Karpas-422 (cell line): ENCODE measurements at regions not wholly inside any gene's neighbourhood (a gene's known extent, or its start where the extent isn't known, plus 50 kb on each side); places are given as distances from the start of the nearest gene placed in this dataset.

Experiments used
- DNase-seq: peaks from one replicate; pipeline ENCODE4 v3.0.0-alpha.2; 2015
- H2AFZ ChIP-seq: fragments of 200-600 bp; sonication (generic); 2 replicates; pipeline ENCODE4 v1.6.1; 2014; ENCODE audit warnings: antibody characterized with exemption, low read length, mixed read lengths
- H3K27ac ChIP-seq: fragments of 200-600 bp; sonication (generic); 2 replicates; pipeline ENCODE4 v1.5.1; 2014; ENCODE audit warnings: mild to moderate bottlenecking, low read length, moderate library complexity
- H3K27me3 ChIP-seq: fragments of 200-600 bp; sonication (generic); 2 replicates; pipeline ENCODE4 v1.6.1; 2014; ENCODE audit warnings: low read length, mixed read lengths
- H3K36me3 ChIP-seq: fragments of 200-600 bp; sonication (generic); 2 replicates; pipeline ENCODE4 v1.6.1; 2014; ENCODE audit warnings: low read length, mixed read lengths; ENCODE audit not compliant: insufficient read depth
- H3K4me1 ChIP-seq: fragments of 200-600 bp; sonication (generic); 2 replicates; pipeline ENCODE4 v1.6.1; 2014; ENCODE audit warnings: mild to moderate bottlenecking, low read length, mixed read lengths
- H3K4me2 ChIP-seq: fragments of 200-600 bp; sonication (generic); 2 replicates; pipeline ENCODE4 v1.6.1; 2014; ENCODE audit warnings: low read length, low read depth, mild to moderate bottlenecking; ENCODE audit not compliant: poor library complexity, severe bottlenecking
- H3K4me3 ChIP-seq: fragments of 200-600 bp; sonication (generic); 2 replicates; pipeline ENCODE4 v1.5.1; 2014; ENCODE audit warnings: mild to moderate bottlenecking, antibody characterized with exemption, low read length, mixed read lengths
- H3K79me2 ChIP-seq: fragments of 200-600 bp; sonication (generic); 2 replicates; pipeline ENCODE4 v1.6.1; 2014; ENCODE audit warnings: mild to moderate bottlenecking, low read length, mixed read lengths
- H3K9ac ChIP-seq: fragments of 200-600 bp; sonication (generic); 2 replicates; pipeline ENCODE4 v1.6.0; 2014; ENCODE audit warnings: low read length
- H3K9me2 ChIP-seq: fragments of 200-600 bp; sonication (generic), shearing (Covaris generic); replicated peaks from 2 replicates; pipeline ENCODE4 v1.6.0; 2014; ENCODE audit warnings: mild to moderate bottlenecking, low read length, moderate library complexity; ENCODE audit not compliant: insufficient read depth
- H3K9me3 ChIP-seq: fragments of 300-700, 200-600 bp; sonication (generic); 2 replicates; pipeline ENCODE4 v1.6.1; 2014; ENCODE audit warnings: low read length, mixed read lengths
- H4K20me1 ChIP-seq: fragments of 200-600 bp; sonication (generic); 2 replicates; pipeline ENCODE4 v1.6.1; 2014; ENCODE audit warnings: mild to moderate bottlenecking, antibody characterized with exemption, low read length, low read depth; ENCODE audit not compliant: insufficient read depth

DNA sequence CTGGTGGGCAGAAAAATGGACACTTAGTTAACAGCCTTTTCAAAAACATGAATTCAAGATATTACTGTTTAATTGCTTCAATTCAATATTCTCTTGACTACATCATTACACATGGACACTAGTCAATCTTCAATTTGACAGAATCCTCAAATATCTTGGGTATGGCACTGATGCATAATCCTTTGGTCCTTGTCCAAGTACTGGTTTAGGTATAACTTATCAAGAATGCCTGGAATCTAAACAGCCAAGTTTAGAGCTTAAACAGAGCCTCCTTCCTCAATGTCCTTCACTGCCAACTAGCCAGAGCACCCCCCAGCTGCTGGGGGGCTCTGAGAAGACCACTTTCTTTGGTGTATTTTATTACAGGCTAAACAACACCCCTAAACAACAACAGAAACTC lies 61.6 kb upstream of the ERCC6L2 start:
- Histone ChIP-seq H3K79me2 (no peaks in the 10 kb centered on the region), H3K4me1 (no peaks in the 10 kb centered on the region), H4K20me1 (no peaks in the 10 kb centered on the region), H2AFZ (no peak overlapping the region), H3K27me3 (no peaks in the 10 kb centered on the region), H3K4me2 (no peak overlapping the region), H3K9ac (no peak overlapping the region), H3K27ac (no peak overlapping the region), H3K9me3 (no peaks in the 10 kb centered on the region), H3K4me3 (no peak overlapping the region), H3K9me2 (no peaks in the 10 kb centered on the region), H3K36me3 (no peaks in the 10 kb centered on the region)
- DNase-seq = no peak

DNA sequence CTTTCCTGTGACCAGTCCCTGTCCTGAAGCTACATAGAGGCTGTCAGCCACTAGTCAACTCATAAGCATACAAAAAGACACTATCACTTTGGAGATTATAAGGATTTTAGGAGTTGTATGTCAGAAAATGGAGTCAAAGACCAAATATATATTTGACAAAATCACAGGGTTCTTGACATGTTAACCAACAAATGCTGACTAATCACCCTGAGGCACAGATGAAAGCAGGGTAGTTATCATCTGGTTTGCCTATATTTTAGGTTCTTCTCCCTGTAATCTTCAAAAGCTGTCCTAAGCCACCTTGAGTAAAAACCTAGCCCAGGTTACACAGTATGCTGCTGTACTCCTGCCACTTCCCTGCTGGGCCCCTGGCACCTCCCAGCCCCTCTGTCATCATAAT lies 64.7 kb upstream of the ERCC6L2 start:
- Histone ChIP-seq H3K27me3 (no peaks in the 10 kb centered on the region), H3K9me3 (no peaks in the 10 kb centered on the region), H4K20me1 (no peaks in the 10 kb centered on the region), H3K9ac (no peak overlapping the region), H2AFZ (no peak overlapping the region), H3K27ac (no peak overlapping the region), H3K4me3 (no peak overlapping the region), H3K4me1 (no peaks in the 10 kb centered on the region), H3K4me2 (no peak overlapping the region), H3K36me3 (no peaks in the 10 kb centered on the region), H3K9me2 (no peaks in the 10 kb centered on the region), H3K79me2 (no peaks in the 10 kb centered on the region)
- DNase-seq = no peak

DNA sequence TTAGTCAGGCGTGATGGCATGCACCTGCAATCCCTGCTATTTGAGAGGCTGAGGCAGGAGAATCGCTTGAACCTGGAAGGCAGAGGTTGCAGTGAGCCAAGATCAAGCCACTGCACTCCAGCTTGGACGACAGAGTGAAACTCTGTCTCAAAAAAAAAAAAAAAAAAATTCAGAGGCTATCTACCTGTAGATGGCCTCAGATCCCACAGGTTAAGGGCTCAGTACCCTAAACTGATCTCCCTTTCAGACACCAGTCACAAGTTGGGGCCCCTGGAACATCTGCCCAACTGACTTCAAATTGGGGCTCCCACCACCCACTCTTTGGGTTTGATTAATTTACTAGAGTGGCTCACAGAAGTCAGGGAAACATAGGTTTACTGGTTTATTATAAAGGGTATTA lies 65.4 kb upstream of the ERCC6L2 start:
- H3K9ac ChIP-seq = no peak overlapping the region
- no peaks in the 10 kb centered on the region for H3K79me2 ChIP-seq
- DNase-seq = no peak
- no peaks in the 10 kb centered on the region for H4K20me1 ChIP-seq
- H3K4me2 ChIP-seq = no peak overlapping the region
- H3K27ac ChIP-seq = no peak overlapping the region
- H2AFZ ChIP-seq = no peak overlapping the region
- H3K36me3 ChIP-seq = no peaks in the 10 kb centered on the region
- H3K9me2 ChIP-seq = no peaks in the 10 kb centered on the region
- H3K4me3 ChIP-seq = no peak overlapping the region
- no peaks in the 10 kb centered on the region for H3K9me3 ChIP-seq
- H3K27me3 ChIP-seq = no peaks in the 10 kb centered on the region
- H3K4me1 ChIP-seq = no peaks in the 10 kb centered on the region

DNA sequence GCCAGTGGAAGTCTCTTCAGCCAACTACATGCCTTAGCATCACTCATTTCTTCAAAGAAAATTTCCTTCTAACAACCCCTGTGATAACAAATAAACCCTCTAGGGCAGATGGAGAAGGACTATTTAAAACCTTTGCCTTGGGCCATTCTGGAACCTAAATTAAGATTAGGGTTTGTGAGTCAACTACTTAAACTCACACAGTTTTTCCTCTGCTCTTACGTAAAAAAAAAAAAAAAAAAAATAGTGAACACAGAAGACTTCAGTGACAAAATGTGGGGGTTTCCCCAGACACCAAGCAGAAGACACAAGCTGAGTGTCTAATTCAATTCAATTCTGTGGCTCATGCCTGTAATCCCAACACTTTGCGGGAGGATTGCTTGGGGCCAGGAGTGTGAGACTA lies 65.8 kb upstream of the ERCC6L2 start:
- Histone ChIP-seq H3K9ac (no peak overlapping the region), H3K36me3 (no peaks in the 10 kb centered on the region), H3K4me1 (no peaks in the 10 kb centered on the region), H3K27me3 (no peaks in the 10 kb centered on the region), H4K20me1 (no peaks in the 10 kb centered on the region), H3K4me3 (no peak overlapping the region), H3K9me3 (no peaks in the 10 kb centered on the region), H3K4me2 (no peak overlapping the region), H3K27ac (no peak overlapping the region), H3K79me2 (no peaks in the 10 kb centered on the region), H2AFZ (no peak overlapping the region), H3K9me2 (no peaks in the 10 kb centered on the region)
- DNase-seq = no peak

DNA sequence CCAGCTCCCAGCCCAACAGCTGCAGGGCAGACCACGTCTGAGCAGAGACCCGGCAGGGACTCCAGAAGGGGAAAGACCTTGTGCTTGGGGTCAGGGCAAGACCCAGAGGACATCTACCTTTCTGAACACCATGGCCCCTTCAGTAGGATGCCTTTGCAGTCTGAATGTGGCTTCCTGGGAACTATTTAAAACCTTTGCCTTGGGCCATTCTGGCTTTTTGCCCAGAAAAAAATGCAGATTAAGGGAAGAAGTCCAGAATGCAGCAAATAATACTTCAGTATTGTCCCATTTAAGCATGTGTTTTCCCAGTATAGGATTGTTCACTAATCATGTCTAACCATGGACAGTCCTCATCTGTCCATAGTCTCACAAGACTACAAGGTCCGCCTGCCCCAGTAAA lies 67.5 kb upstream of the ERCC6L2 start:
- H2AFZ ChIP-seq = no peak overlapping the region
- H3K9ac ChIP-seq = no peak overlapping the region
- no peaks in the 10 kb centered on the region for H3K27me3 ChIP-seq
- no peaks in the 10 kb centered on the region for H4K20me1 ChIP-seq
- no peak overlapping the region for H3K4me2 ChIP-seq
- no peak overlapping the region for H3K27ac ChIP-seq
- H3K4me3 ChIP-seq = no peak overlapping the region
- no peak for DNase-seq
- H3K4me1 ChIP-seq = no peaks in the 10 kb centered on the region
- no peaks in the 10 kb centered on the region for H3K36me3 ChIP-seq
- no peaks in the 10 kb centered on the region for H3K9me2 ChIP-seq
- H3K9me3 ChIP-seq = no peaks in the 10 kb centered on the region
- H3K79me2 ChIP-seq = no peaks in the 10 kb centered on the region

- Histone ChIP-seq H3K4me2 (no peak overlapping the region), H3K9ac (no peak overlapping the region), H4K20me1 (no peaks in the 10 kb centered on the region), H3K9me2 (no peaks in the 10 kb centered on the region), H3K4me1 (no peaks in the 10 kb centered on the region), H3K36me3 (no peaks in the 10 kb centered on the region), H3K27me3 (no peaks in the 10 kb centered on the region), H3K27ac (no peak overlapping the region), H3K4me3 (no peak overlapping the region), H2AFZ (no peak overlapping the region), H3K79me2 (no peaks in the 10 kb centered on the region), H3K9me3 (no peaks in the 10 kb centered on the region)
- no peak for DNase-seq
Measured at GRCh38 chr9:95807326-95807947, 68.1 kb upstream of the ERCC6L2 start.

DNA sequence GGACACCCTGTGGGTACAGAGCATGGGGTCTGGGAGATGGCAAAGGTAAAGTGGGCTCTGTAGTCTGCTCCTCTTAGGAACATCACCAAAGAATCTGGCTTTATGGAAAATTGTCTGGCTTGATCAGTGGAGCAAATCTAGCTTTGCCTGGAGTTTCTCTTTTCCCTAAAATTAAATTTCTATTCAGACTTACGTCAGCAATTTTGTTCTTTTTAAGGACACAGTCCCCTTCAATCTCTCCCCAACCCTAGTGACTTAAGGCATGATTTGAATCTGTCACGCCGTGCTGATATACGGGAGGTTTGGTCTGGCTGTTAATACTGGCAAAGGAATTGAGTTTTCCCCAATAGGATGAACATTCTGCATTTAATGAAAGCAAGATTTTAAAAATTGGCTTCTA lies 72.3 kb upstream of the ERCC6L2 start:
- Histone ChIP-seq H3K4me1 (no peaks in the 10 kb centered on the region), H3K9ac (no peak overlapping the region), H4K20me1 (no peaks in the 10 kb centered on the region), H3K9me3 (no peaks in the 10 kb centered on the region), H3K27me3 (no peaks in the 10 kb centered on the region), H3K9me2 (no peaks in the 10 kb centered on the region), H3K36me3 (no peaks in the 10 kb centered on the region), H3K4me3 (no peak overlapping the region), H3K27ac (no peak overlapping the region), H2AFZ (no peak overlapping the region), H3K79me2 (no peaks in the 10 kb centered on the region), H3K4me2 (no peak overlapping the region)
- DNase-seq = no peak

GRCh38 chr9:95801797-95802196 lies 73.7 kb upstream of the ERCC6L2 start:
- Histone ChIP-seq H3K4me3 (no peak overlapping the region), H3K79me2 (no peaks in the 10 kb centered on the region), H3K4me1 (no peaks in the 10 kb centered on the region), H3K9me3 (no peaks in the 10 kb centered on the region), H3K27me3 (no peaks in the 10 kb centered on the region), H2AFZ (no peak overlapping the region), H3K27ac (no peak overlapping the region), H3K9ac (no peak overlapping the region), H3K4me2 (no peak overlapping the region), H3K9me2 (no peaks in the 10 kb centered on the region), H3K36me3 (no peaks in the 10 kb centered on the region), H4K20me1 (no peaks in the 10 kb centered on the region)
- no peak for DNase-seq

DNA sequence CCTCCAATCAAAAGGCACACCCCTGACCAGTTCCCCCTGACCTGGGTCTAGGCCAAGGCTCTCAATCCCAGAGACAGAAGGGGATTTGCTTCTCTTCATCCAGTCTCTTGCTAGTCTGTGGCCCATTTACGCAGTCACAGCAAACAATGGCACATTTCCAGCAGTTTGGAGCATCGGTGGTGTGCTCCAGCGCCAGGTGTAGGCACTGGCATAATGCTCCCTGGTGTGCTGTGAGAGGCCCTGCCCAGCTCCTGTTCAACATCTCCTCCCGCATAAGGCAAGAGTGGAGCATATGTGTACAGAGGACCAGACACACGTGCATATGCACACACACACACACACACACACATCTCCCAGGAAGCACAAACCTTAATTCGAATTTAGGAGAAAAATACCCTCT lies 79.5 kb upstream of the ERCC6L2 start:
- no peak overlapping the region for H3K4me2 ChIP-seq
- no peaks in the 10 kb centered on the region for H3K27me3 ChIP-seq
- no peak overlapping the region for H3K27ac ChIP-seq
- H3K9ac ChIP-seq = no peak overlapping the region
- H3K4me3 ChIP-seq = no peak overlapping the region
- no peaks in the 10 kb centered on the region for H3K9me3 ChIP-seq
- no peak for DNase-seq
- no peaks in the 10 kb centered on the region for H3K36me3 ChIP-seq
- no peaks in the 10 kb centered on the region for H3K9me2 ChIP-seq
- no peak overlapping the region for H2AFZ ChIP-seq
- no peaks in the 10 kb centered on the region for H4K20me1 ChIP-seq
- H3K79me2 ChIP-seq = no peaks in the 10 kb centered on the region
- no peaks in the 10 kb centered on the region for H3K4me1 ChIP-seq
